Smooth muscle cell (in vitro differentiated cells): ENCODE measurements at regions not wholly inside any gene's neighbourhood (a gene's known extent, or its start where the extent isn't known, plus 50 kb on each side); places are given as distances from the start of the nearest gene placed in this dataset.

ENCODE experiments used
- DNase-seq: peaks from one replicate; lab custom pipeline; 2025; ENCODE audit not compliant: unreplicated experiment; lab: John Stamatoyannopoulos, UW
- H2AFZ ChIP-seq: fragments of 200-600 bp; sonication (generic); 2 replicates; pipeline ENCODE4 v1.6.0; 2016; ENCODE audit warnings: antibody characterized with exemption, low read depth, mild to moderate bottlenecking
- H3F3A ChIP-seq: fragments of 200-600 bp; sonication (generic); 2 replicates; pipeline ENCODE4 v1.6.0; 2017; ENCODE audit warnings: antibody characterized with exemption, low read depth
- H3K27ac ChIP-seq: fragments of 200-600 bp; sonication (generic); 2 replicates; pipeline ENCODE4 v1.5.1; 2016; ENCODE audit warnings: low read depth, mild to moderate bottlenecking
- H3K27me3 ChIP-seq: fragments of 200-600 bp; sonication (generic); 2 replicates; pipeline ENCODE4 v1.6.1; 2016; ENCODE audit warnings: low read depth, mild to moderate bottlenecking
- H3K36me3 ChIP-seq: fragments of 200-600 bp; sonication (generic); 2 replicates; pipeline ENCODE4 v1.5.1; 2016; ENCODE audit warnings: low read depth
- H3K4me1 ChIP-seq: fragments of 200-600 bp; sonication (generic); 2 replicates; pipeline ENCODE4 v1.5.1; 2016; ENCODE audit warnings: low read depth
- H3K4me2 ChIP-seq: fragments of 200-600 bp; sonication (generic); 2 replicates; pipeline ENCODE4 v1.6.0; 2016; ENCODE audit warnings: mild to moderate bottlenecking
- H3K4me3 ChIP-seq: fragments of 200-600 bp; sonication (generic); 2 replicates; pipeline ENCODE4 v1.5.1; 2016; ENCODE audit warnings: mild to moderate bottlenecking
- H3K79me2 ChIP-seq: fragments of 200-600 bp; sonication (generic); 2 replicates; pipeline ENCODE4 v1.6.0; 2016; ENCODE audit warnings: low read depth, mild to moderate bottlenecking
- H3K9ac ChIP-seq: fragments of 200-600 bp; sonication (generic); 2 replicates; pipeline ENCODE4 v1.6.0; 2016; ENCODE audit warnings: low read depth
- H3K9me3 ChIP-seq: fragments of 200-600 bp; sonication (generic); replicated peaks from 2 replicates; pipeline ENCODE4 v1.5.1; 2016; ENCODE audit warnings: low read depth
- H4K20me1 ChIP-seq: fragments of 200-600 bp; sonication (generic); 2 replicates; pipeline ENCODE4 v1.6.0; 2016; ENCODE audit warnings: low read depth
- CTCF ChIP-seq: fragments of 200-600 bp; sonication (generic); IDR thresholded peaks from 2 replicates; pipeline ENCODE4 v1.5.1; 2017; ENCODE audit warnings: borderline replicate concordance, mild to moderate bottlenecking, antibody characterized with exemption; ENCODE audit not compliant: insufficient read depth, poor library complexity, severe bottlenecking
- WGBS: methylation state at CpG from one replicate; pipeline ENCODE4 v1.1.7; 2016; ENCODE audit warnings: low lambda C conversion rate; 5-methylcytosine and 5-hydroxymethylcytosine counted together

GRCh38 chr3:102194001-102194400 is 240.8 kb upstream of the ZPLD1 start:
- Histone ChIP-seq H3K27ac (no peak overlapping the region), H3K27me3 (no peaks in the 10 kb centered on the region), H3K9me3 (no peaks in the 10 kb centered on the region), H3K4me3 (no peak overlapping the region), H3K36me3 (no peaks in the 10 kb centered on the region), H3K4me1 (no peaks in the 10 kb centered on the region), H2AFZ (no peak overlapping the region), H3F3A (no peaks in the 10 kb centered on the region), H3K4me2 (no peak overlapping the region), H3K79me2 (no peaks in the 10 kb centered on the region), H4K20me1 (no peaks in the 10 kb centered on the region), H3K9ac (no peak overlapping the region)
- no peak for DNase-seq
- no peak for TF ChIP-seq CTCF
- 52% methylated on average over 5 of the region's 5 CpGs for WGBS

- no peak overlapping the region for H3K27ac ChIP-seq
- no peaks in the 10 kb centered on the region for H4K20me1 ChIP-seq
- no peak overlapping the region for H3K9ac ChIP-seq
- no peaks in the 10 kb centered on the region for H3K9me3 ChIP-seq
- no peaks in the 10 kb centered on the region for H3K36me3 ChIP-seq
- H3K79me2 ChIP-seq: no peaks in the 10 kb centered on the region
- DNase-seq: no peak
- no peaks in the 10 kb centered on the region for H3K27me3 ChIP-seq
- no peak overlapping the region for H2AFZ ChIP-seq
- no peak overlapping the region for H3K4me2 ChIP-seq
- H3K4me1 ChIP-seq: no peaks in the 10 kb centered on the region
- H3F3A ChIP-seq: peaks cover under 1% of the 10 kb centered on the region
- H3K4me3 ChIP-seq: no peak overlapping the region
- no peak for TF ChIP-seq CTCF
- 96% methylated on average over 1 of the region's 1 CpG for WGBS
Measured at GRCh38 chr3:102194760-102195159, 240.1 kb upstream of the ZPLD1 start.

GRCh38 chr3:102195198-102195948 is 239.4 kb upstream of the ZPLD1 start:
- H3K4me1 ChIP-seq: no peaks in the 10 kb centered on the region

More at GRCh38 chr3:102195198-102195948, 239.4 kb upstream of the ZPLD1 start:
- Histone ChIP-seq H4K20me1 (no peaks in the 10 kb centered on the region), H2AFZ (no peak overlapping the region), H3K9ac (no peak overlapping the region), H3K36me3 (no peaks in the 10 kb centered on the region), H3K27me3 (no peaks in the 10 kb centered on the region), H3F3A (peaks cover 6% of the 10 kb centered on the region), H3K27ac (no peak overlapping the region), H3K79me2 (no peaks in the 10 kb centered on the region), H3K4me2 (no peak overlapping the region), H3K9me3 (no peaks in the 10 kb centered on the region), H3K4me3 (no peak overlapping the region)
- no peak for DNase-seq
- 77% methylated on average over 5 of the region's 5 CpGs for WGBS
- TF ChIP-seq CTCF: no peak
